IMR-90 (cell line): ENCODE measurements at regions not wholly inside any gene's neighbourhood (a gene's known extent, or its start where the extent isn't known, plus 50 kb on each side); places are given as distances from the start of the nearest gene placed in this dataset.

ENCODE experiments used
- ATAC-seq: fragments of 200-7000 bp; cut with Tn5 transposase; 2 replicates; pipeline ENCODE4 v1.9.1; 2020; ENCODE audit warnings: low read depth, mild to moderate bottlenecking, moderate library complexity
- BruUV-seq: library from RNA; stranded (reverse); fragments of 400-500 nt; replicated peaks from 2 replicates; lab custom pipeline; 2021; lab: Mats Ljungman, UMichigan
- CTCF ChIA-PET: fragments of 300-600 bp; formaldehyde crosslinking; extraction: SDS; loops from one replicate; lab custom pipeline; 2021; ENCODE audit warnings: antibody characterized with exemption; lab: Yijun Ruan, JAX
- POLR2A ChIA-PET: fragments of 300-600 bp; sonication (Branson Sonifier 250); formaldehyde crosslinking; loops from one replicate; lab custom pipeline; 2022; ENCODE audit warnings: antibody characterized with exemption; ENCODE audit not compliant: unreplicated experiment; lab: Charles Lee
- DNase-seq: peaks from one replicate; pipeline ENCODE4 v3.0.0; 2013
- H2AFZ ChIP-seq: replicated peaks from 2 replicates; pipeline ENCODE3; 2013; ENCODE audit warnings: low read length, mild to moderate bottlenecking; ENCODE audit not compliant: poor library complexity
- H2AK5ac ChIP-seq: 2 replicates; pipeline ENCODE4 v1.6.1; 2013; ENCODE audit warnings: low read depth, low read length, inconsistent platforms
- H2AK9ac ChIP-seq: replicated peaks from 2 replicates; pipeline ENCODE3; 2013; ENCODE audit warnings: mild to moderate bottlenecking, low read depth, low read length, moderate library complexity; ENCODE audit not compliant: poor library complexity
- H2BK120ac ChIP-seq: 2 replicates; pipeline ENCODE4 v1.6.1; 2013; ENCODE audit warnings: low read depth, low read length, inconsistent platforms
- H2BK15ac ChIP-seq: 3 replicates; pipeline ENCODE4 v1.6.1; 2013; ENCODE audit warnings: low read depth, low read length, inconsistent platforms
- H2BK20ac ChIP-seq: 2 replicates; pipeline ENCODE4 v1.6.1; 2013; ENCODE audit warnings: low read depth, mild to moderate bottlenecking, inconsistent platforms, low read length, moderate library complexity
- H2BK5ac ChIP-seq: 2 replicates; pipeline ENCODE4 v1.6.1; 2013; ENCODE audit warnings: mild to moderate bottlenecking, low read depth, low read length, inconsistent platforms; ENCODE audit not compliant: poor library complexity, severe bottlenecking
- H3K14ac ChIP-seq: replicated peaks from 2 replicates; pipeline ENCODE4 v1.6.1; 2013; ENCODE audit warnings: low read depth, low read length, inconsistent platforms
- H3K18ac ChIP-seq: 2 replicates; pipeline ENCODE4 v1.6.1; 2013; ENCODE audit warnings: low read depth, low read length, control low read depth
- H3K23ac ChIP-seq: 2 replicates; pipeline ENCODE4 v1.6.1; 2013; ENCODE audit warnings: low read depth, low read length, inconsistent platforms
- H3K27ac ChIP-seq: 2 replicates; pipeline ENCODE4 v1.5.1; 2013; ENCODE audit warnings: mild to moderate bottlenecking, control low read depth, low read length; ENCODE audit not compliant: insufficient read depth
- H3K27me3 ChIP-seq: 2 replicates; pipeline ENCODE4 v1.6.1; 2013; ENCODE audit warnings: low read length; ENCODE audit not compliant: control insufficient read depth, insufficient read depth
- H3K36me3 ChIP-seq: 2 replicates; pipeline ENCODE4 v1.6.1; 2013; ENCODE audit warnings: low read length, mixed read lengths; ENCODE audit not compliant: control insufficient read depth, insufficient read depth
- H3K4ac ChIP-seq: 2 replicates; pipeline ENCODE4 v1.6.1; 2013; ENCODE audit warnings: low read depth, low read length, inconsistent platforms
- H3K4me1 ChIP-seq: 2 replicates; pipeline ENCODE4 v1.6.1; 2013; ENCODE audit warnings: low read length, mixed read lengths; ENCODE audit not compliant: control insufficient read depth, insufficient read depth
- H3K4me2 ChIP-seq: 2 replicates; pipeline ENCODE4 v1.6.1; 2013; ENCODE audit warnings: low read depth, mild to moderate bottlenecking, control low read depth, low read length, moderate library complexity
- H3K4me3 ChIP-seq: 2 replicates; pipeline ENCODE4 v1.5.1; 2013; ENCODE audit warnings: low read depth, mild to moderate bottlenecking, control low read depth, low read length, moderate library complexity; ENCODE audit not compliant: insufficient read depth
- H3K56ac ChIP-seq: 2 replicates; pipeline ENCODE4 v1.6.1; 2013; ENCODE audit warnings: low read length, inconsistent platforms; ENCODE audit not compliant: insufficient read depth; ENCODE audit errors: extremely low read depth
- H3K79me1 ChIP-seq, 2 experiments: 2 replicates each; pipeline ENCODE4 v1.6.1; 2013; ENCODE audit warnings: low read length in 2 of 2, inconsistent platforms in 1 of 2, low read depth in 1 of 2
- H3K9ac ChIP-seq: 2 replicates; pipeline ENCODE4 v1.6.1; 2013; ENCODE audit warnings: low read depth, low read length, control low read depth
- H3K9me1 ChIP-seq: 2 replicates; pipeline ENCODE4 v1.6.1; 2013; ENCODE audit warnings: low read length, inconsistent platforms; ENCODE audit not compliant: insufficient read depth
- H3K9me3 ChIP-seq: 2 replicates; pipeline ENCODE4 v1.6.1; 2013; ENCODE audit warnings: low read length; ENCODE audit not compliant: control insufficient read depth, insufficient read depth
- H4K20me1 ChIP-seq: 2 replicates; pipeline ENCODE4 v1.6.1; 2013; ENCODE audit warnings: low read length, inconsistent platforms; ENCODE audit not compliant: insufficient read depth
- H4K5ac ChIP-seq: 2 replicates; pipeline ENCODE4 v1.6.1; 2013; ENCODE audit warnings: mild to moderate bottlenecking, low read depth, low read length, control low read depth
- H4K8ac ChIP-seq, 2 experiments: 2 replicates each; pipeline ENCODE4 v1.6.1; 2013; ENCODE audit warnings: low read depth in 2 of 2, low read length in 2 of 2, control low read depth in 1 of 2, inconsistent platforms in 1 of 2
- H4K91ac ChIP-seq: 2 replicates; pipeline ENCODE4 v1.6.1; 2013; ENCODE audit warnings: low read depth, low read length, inconsistent platforms; ENCODE audit not compliant: insufficient read depth
- BHLHE40 ChIP-seq: fragments of 150-350 bp; IDR thresholded peaks from 2 replicates; pipeline ENCODE4 v1.6.1; 2016; ENCODE audit warnings: mild to moderate bottlenecking, low read depth, low read length
- CHD1 ChIP-seq: IDR thresholded peaks from 2 replicates; pipeline ENCODE4 v1.6.1; 2012; ENCODE audit warnings: low read depth, low read length, improper control_type of control experiment
- FOS ChIP-seq: fragments of 150-350 bp; IDR thresholded peaks from 2 replicates; pipeline ENCODE4 v1.6.1; 2016; ENCODE audit warnings: low read depth, low read length
- MAFK ChIP-seq: IDR thresholded peaks from 2 replicates; pipeline ENCODE4 v1.6.1; 2012; ENCODE audit warnings: low read depth, low read length, improper control_type of control experiment
- MAZ ChIP-seq: IDR thresholded peaks from 2 replicates; pipeline ENCODE4 v1.6.1; 2012; ENCODE audit warnings: low read depth, mild to moderate bottlenecking, low read length, improper control_type of control experiment, moderate library complexity, borderline replicate concordance
- MXI1 ChIP-seq: IDR thresholded peaks from 2 replicates; pipeline ENCODE4 v1.6.1; 2012; ENCODE audit warnings: low read depth, mild to moderate bottlenecking, low read length, moderate library complexity, borderline replicate concordance
- NFE2L2 ChIP-seq: fragments of 150-350 bp; IDR thresholded peaks from 2 replicates; pipeline ENCODE4 v1.6.1; 2016; ENCODE audit warnings: low read depth, mild to moderate bottlenecking, low read length
- RFX5 ChIP-seq: IDR thresholded peaks from 2 replicates; pipeline ENCODE4 v1.8.0; 2012; ENCODE audit warnings: low read depth, mild to moderate bottlenecking, low read length, moderate library complexity
- SMC3 ChIP-seq: fragments of 150-350 bp; IDR thresholded peaks from 2 replicates; pipeline ENCODE4 v1.6.1; 2016; ENCODE audit warnings: low read depth, mild to moderate bottlenecking, antibody characterized with exemption, low read length, moderate library complexity
- WGBS, 2 experiments: methylation state at CpG; one replicate each; pipeline versions ENCODE4 v1.1.5 to v1.1.7; 2013; ENCODE audit warnings: missing lambda C conversion rate in 2 of 2; ENCODE audit not compliant: insufficient read length in 1 of 2; ENCODE audit errors: extremely low coverage in 2 of 2; 5-methylcytosine and 5-hydroxymethylcytosine counted together
- dilution Hi-C: fragments of 300-500 bp; cut with HindIII; formaldehyde crosslinking; loops from one replicate; pipeline ENCODE4 v1.14.3; 2018; ENCODE audit warnings: low sequenced_read_pairs; ENCODE audit not compliant: unreplicated experiment
- in situ Hi-C: fragments of 300-500 bp; cut with MboI; formaldehyde crosslinking; loops from 3 replicates; pipeline ENCODE4 v1.14.3; 2019; ENCODE audit warnings: low sequenced_read_pairs, inconsistent platforms, mixed read lengths
- intact Hi-C: fragments of 100-400 bp; cut with micrococcal nuclease; formaldehyde crosslinking; loops from 2 replicates; pipeline ENCODE4 v1.10.0; 2022
- TF ChIP-seq, protein P1 (sequence below): fragments of 150-350 bp; IDR thresholded peaks from 2 replicates; pipeline ENCODE4 v1.6.1; 2016; ENCODE audit warnings: low read depth, mild to moderate bottlenecking, low read length, moderate library complexity, borderline replicate concordance
- TF ChIP-seq, protein P2 (sequence below): conservative IDR thresholded peaks from 2 replicates; pipeline ENCODE4 v1.5.1; 2012; ENCODE audit warnings: mild to moderate bottlenecking, low read depth, low read length, improper control_type of control experiment
- TF ChIP-seq, protein P3 (sequence below): fragments of 150-350 bp; IDR thresholded peaks from 2 replicates; pipeline ENCODE4 v1.6.1; 2017; ENCODE audit warnings: mild to moderate bottlenecking, antibody characterized with exemption, low read length, low read depth

DNA sequence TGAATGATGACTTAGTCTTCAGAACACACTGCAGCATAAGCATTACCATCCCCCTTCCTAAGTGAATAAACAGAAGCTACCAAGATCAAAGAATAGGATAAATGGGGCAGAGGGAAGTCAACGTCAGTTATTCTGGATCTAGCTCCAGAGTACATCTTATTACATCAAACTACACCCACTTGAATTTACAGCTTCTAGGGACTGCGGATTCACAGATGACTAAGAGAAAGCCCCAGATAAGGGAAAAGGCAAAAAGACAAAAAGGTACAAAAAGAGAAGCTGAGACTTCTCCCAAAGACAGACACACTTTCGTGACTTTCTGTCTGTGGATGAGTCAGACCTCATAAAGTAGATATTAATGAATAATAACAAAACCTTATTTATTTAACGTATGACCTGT is 457.9 kb upstream of the BRINP1 start:
- no peak overlapping the region for H3K14ac ChIP-seq
- dilution Hi-C loops (no loop called here), intact Hi-C loops (no loop called here), in situ Hi-C loops (no loop called here)
- H3K79me1 ChIP-seq: no peaks in the 10 kb centered on the region
- no peak overlapping the region for H4K8ac ChIP-seq
- no peak for DNase-seq
- no CpG with 5 or more reads among the region's 4 CpGs for WGBS, 2 experiments
- POLR2A ChIA-PET: no interaction called here
- no peak overlapping the region for H3K4ac ChIP-seq
- no peak overlapping the region for H3K23ac ChIP-seq
- no peak overlapping the region for H3K9ac ChIP-seq
- no peaks in the 10 kb centered on the region for H3K36me3 ChIP-seq
- H2BK120ac ChIP-seq: no peak overlapping the region
- no peaks in the 10 kb centered on the region for H4K20me1 ChIP-seq
- H3K27me3 ChIP-seq: no peaks in the 10 kb centered on the region
- H4K91ac ChIP-seq: no peak overlapping the region
- H2AK9ac ChIP-seq: no peak overlapping the region
- no peak overlapping the region for H2AK5ac ChIP-seq
- H3K27ac ChIP-seq: no peak overlapping the region
- ATAC-seq: no peak
- no peak overlapping the region for H4K5ac ChIP-seq
- H3K9me3 ChIP-seq: 0 out of 2 replicates have a peak, but pooled peaks cover 3% of the 10 kb centered on the region
- H2AFZ ChIP-seq: no peak overlapping the region
- no peaks in the 10 kb centered on the region for H3K4me1 ChIP-seq
- H3K56ac ChIP-seq: no peak overlapping the region
- H2BK20ac ChIP-seq: no peak overlapping the region
- H2BK15ac ChIP-seq: no peak overlapping the region
- TF ChIP-seq CHD1: no peak
- TF ChIP-seq, protein P1, sequence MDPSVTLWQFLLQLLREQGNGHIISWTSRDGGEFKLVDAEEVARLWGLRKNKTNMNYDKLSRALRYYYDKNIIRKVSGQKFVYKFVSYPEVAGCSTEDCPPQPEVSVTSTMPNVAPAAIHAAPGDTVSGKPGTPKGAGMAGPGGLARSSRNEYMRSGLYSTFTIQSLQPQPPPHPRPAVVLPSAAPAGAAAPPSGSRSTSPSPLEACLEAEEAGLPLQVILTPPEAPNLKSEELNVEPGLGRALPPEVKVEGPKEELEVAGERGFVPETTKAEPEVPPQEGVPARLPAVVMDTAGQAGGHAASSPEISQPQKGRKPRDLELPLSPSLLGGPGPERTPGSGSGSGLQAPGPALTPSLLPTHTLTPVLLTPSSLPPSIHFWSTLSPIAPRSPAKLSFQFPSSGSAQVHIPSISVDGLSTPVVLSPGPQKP: no peak
- no peak for TF ChIP-seq NFE2L2
- TF ChIP-seq, protein P2, sequence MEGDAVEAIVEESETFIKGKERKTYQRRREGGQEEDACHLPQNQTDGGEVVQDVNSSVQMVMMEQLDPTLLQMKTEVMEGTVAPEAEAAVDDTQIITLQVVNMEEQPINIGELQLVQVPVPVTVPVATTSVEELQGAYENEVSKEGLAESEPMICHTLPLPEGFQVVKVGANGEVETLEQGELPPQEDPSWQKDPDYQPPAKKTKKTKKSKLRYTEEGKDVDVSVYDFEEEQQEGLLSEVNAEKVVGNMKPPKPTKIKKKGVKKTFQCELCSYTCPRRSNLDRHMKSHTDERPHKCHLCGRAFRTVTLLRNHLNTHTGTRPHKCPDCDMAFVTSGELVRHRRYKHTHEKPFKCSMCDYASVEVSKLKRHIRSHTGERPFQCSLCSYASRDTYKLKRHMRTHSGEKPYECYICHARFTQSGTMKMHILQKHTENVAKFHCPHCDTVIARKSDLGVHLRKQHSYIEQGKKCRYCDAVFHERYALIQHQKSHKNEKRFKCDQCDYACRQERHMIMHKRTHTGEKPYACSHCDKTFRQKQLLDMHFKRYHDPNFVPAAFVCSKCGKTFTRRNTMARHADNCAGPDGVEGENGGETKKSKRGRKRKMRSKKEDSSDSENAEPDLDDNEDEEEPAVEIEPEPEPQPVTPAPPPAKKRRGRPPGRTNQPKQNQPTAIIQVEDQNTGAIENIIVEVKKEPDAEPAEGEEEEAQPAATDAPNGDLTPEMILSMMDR: no peak
- TF ChIP-seq SMC3: no peak
- TF ChIP-seq RFX5: no peak
- TF ChIP-seq FOS: no peak
- TF ChIP-seq, protein P3, sequence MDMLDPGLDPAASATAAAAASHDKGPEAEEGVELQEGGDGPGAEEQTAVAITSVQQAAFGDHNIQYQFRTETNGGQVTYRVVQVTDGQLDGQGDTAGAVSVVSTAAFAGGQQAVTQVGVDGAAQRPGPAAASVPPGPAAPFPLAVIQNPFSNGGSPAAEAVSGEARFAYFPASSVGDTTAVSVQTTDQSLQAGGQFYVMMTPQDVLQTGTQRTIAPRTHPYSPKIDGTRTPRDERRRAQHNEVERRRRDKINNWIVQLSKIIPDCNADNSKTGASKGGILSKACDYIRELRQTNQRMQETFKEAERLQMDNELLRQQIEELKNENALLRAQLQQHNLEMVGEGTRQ: no peak
- TF ChIP-seq MAZ: no peak
- TF ChIP-seq MXI1: no peak
- no peak for TF ChIP-seq BHLHE40
- TF ChIP-seq MAFK: no peak
- H3K9me1 ChIP-seq: no peaks in the 10 kb centered on the region
- H3K4me3 ChIP-seq: no peak overlapping the region
- H3K4me2 ChIP-seq: no peak overlapping the region
- H2BK5ac ChIP-seq: no peak overlapping the region
- BruUV-seq: no TSS peak
- H3K18ac ChIP-seq: no peak overlapping the region
- CTCF ChIA-PET: no interaction called here
